UCSD-AML1 (cell line): ENCODE measurements at regions not wholly inside any gene's neighbourhood (a gene's known extent, or its start where the extent isn't known, plus 50 kb on each side); places are given as distances from the start of the nearest gene placed in this dataset.
"Not testable (repeated sequence)": the region's sequence is repeated elsewhere in the genome, so short reads cannot be mapped to it uniquely, and the experiment has no call there.

Experiments used
- DNase-seq: peaks from one replicate; lab custom pipeline; 2025; ENCODE audit not compliant: unreplicated experiment; lab: John Stamatoyannopoulos, UW

GRCh38 chr5:6112538-6112937, 265.8 kb downstream of the MED10 start:
- DNase-seq = no peak

- no peak for DNase-seq
Measured at GRCh38 chr5:6112125-6112524, 266.2 kb downstream of the MED10 start.

GRCh38 chr5:6111131-6111530, 267.2 kb downstream of the MED10 start:
- no peak for DNase-seq

- DNase-seq = no peak
Measured at GRCh38 chr5:6110441-6111005, 267.8 kb downstream of the MED10 start.

GRCh38 chr5:6108981-6109825, 269.1 kb downstream of the MED10 start:
- DNase-seq = no peak

GRCh38 chr5:6108540-6108848, 269.9 kb downstream of the MED10 start:
- DNase-seq = no peak

GRCh38 chr5:6107675-6108539, 270.4 kb downstream of the MED10 start:
- no peak for DNase-seq

- DNase-seq = no peak
Measured at GRCh38 chr5:6106756-6107155, 271.6 kb downstream of the MED10 start.

- DNase-seq = no peak
Measured at GRCh38 chr5:6105320-6105719, 273.0 kb downstream of the MED10 start.

GRCh38 chr5:6096101-6096500, 282.2 kb downstream of the MED10 start:
- DNase-seq = no peak

GRCh38 chr5:6094180-6094579, 284.2 kb downstream of the MED10 start:
- not testable (repeated sequence) for DNase-seq

GRCh38 chr5:6090838-6091237, 287.5 kb downstream of the MED10 start:
- DNase-seq = no peak

- DNase-seq = no peak
Measured at GRCh38 chr5:6090079-6090654, 288.2 kb downstream of the MED10 start.

GRCh38 chr5:6088706-6089105, 289.6 kb downstream of the MED10 start:
- DNase-seq = no peak

GRCh38 chr5:6087576-6087975, 290.8 kb downstream of the MED10 start:
- no peak for DNase-seq

- no peak for DNase-seq
Measured at GRCh38 chr5:6086871-6087270, 291.5 kb downstream of the MED10 start.

- no peak for DNase-seq
Measured at GRCh38 chr5:6085341-6085860, 292.9 kb downstream of the MED10 start.

- no peak for DNase-seq
Measured at GRCh38 chr5:6084836-6085235, 293.5 kb downstream of the MED10 start.

GRCh38 chr5:6084376-6084775, 294.0 kb downstream of the MED10 start:
- DNase-seq = no peak

GRCh38 chr5:6083311-6083978, 294.9 kb downstream of the MED10 start:
- no peak for DNase-seq

GRCh38 chr5:6082685-6083084, 295.7 kb downstream of the MED10 start:
- no peak for DNase-seq
